ENCODE measurements at regions not wholly inside any gene's neighbourhood (a gene's known extent, or its start where the extent isn't known, plus 50 kb on each side); places are given as distances from the start of the nearest gene placed in this dataset.

- TF ChIP-seq CTCF (IDR thresholded peaks at IDR 0.05) (no peak), POLR2AphosphoS5 (IDR thresholded peaks at IDR 0.05) (no peak), POLR2A (IDR thresholded peaks at IDR 0.05) (no peak)
These were observed 317.8 kb upstream of the SLITRK3 start for GRCh38 chr3:165513715-165514701.

Data from gastroesophageal sphincter (tissue), 3 donors.